Esophagus muscularis mucosa (tissue), 4 donors: ENCODE measurements at regions not wholly inside any gene's neighbourhood (a gene's known extent, or its start where the extent isn't known, plus 50 kb on each side); places are given as distances from the start of the nearest gene placed in this dataset.

ENCODE experiments used
- DNase-seq: peaks from one replicate; pipeline ENCODE4 v3.0.0-alpha.2; 2017; ENCODE audit errors: extremely low spot score
- H3K27ac ChIP-seq, 4 donors: fragments of 200-600 bp; sonication (generic); replicated peaks in 1 of 4; 1 replicate in 3 of 4; 2 replicates in 1 of 4; pipeline ENCODE4 v1.5.1; 2016 to 2019; ENCODE audit warnings: mild to moderate bottlenecking in 1 of 4
- H3K27me3 ChIP-seq, 4 donors: fragments of 200-600 bp; sonication (generic); one replicate each; pipeline versions ENCODE4 v1.5.1 to v1.6.0; 2016 to 2019
- H3K36me3 ChIP-seq, 4 donors: fragments of 200-600 bp; sonication (generic); one replicate each; pipeline ENCODE4 v1.5.1; 2016 to 2019
- H3K4me1 ChIP-seq, 4 donors: fragments of 200-600 bp; sonication (generic); one replicate each; pipeline ENCODE4 v1.5.1; 2016 to 2019
- H3K4me3 ChIP-seq, 4 donors: fragments of 200-600 bp; sonication (generic); 1 replicate in 2 of 4; 2 replicates in 2 of 4; pipeline ENCODE4 v1.5.1; 2016 to 2019; ENCODE audit warnings: mild to moderate bottlenecking in 4 of 4, moderate library complexity in 1 of 4
- H3K9me3 ChIP-seq, 4 donors: fragments of 200-600 bp; sonication (generic); 1 replicate in 3 of 4; 2 replicates in 1 of 4; pipeline ENCODE4 v1.5.1; 2016 to 2019
- CTCF ChIP-seq, 3 experiments: fragments of 200-600 bp in 2 of 3; fragments of 450-650 bp in 1 of 3; sonication (generic) in 2 of 3; IDR thresholded peaks; one replicate each; pipeline ENCODE4 v1.5.1; 2017 to 2019; ENCODE audit warnings: antibody characterized with exemption in 3 of 3, mild to moderate bottlenecking in 2 of 3, moderate library complexity in 1 of 3
- EP300 ChIP-seq: sonication (generic); formaldehyde crosslinking; IDR thresholded peaks from one replicate; pipeline ENCODE4 v1.6.1; 2017; ENCODE audit warnings: antibody characterized with exemption
- POLR2A ChIP-seq: fragments of 450-650 bp; IDR thresholded peaks from one replicate; pipeline ENCODE4 v1.6.1; 2017; ENCODE audit warnings: antibody characterized with exemption, moderate library complexity, mild to moderate bottlenecking, low read depth
- POLR2AphosphoS5 ChIP-seq, 2 donors: sonication (generic); formaldehyde crosslinking; IDR thresholded peaks; one replicate each; pipeline ENCODE4 v1.6.1; 2017; ENCODE audit warnings: antibody characterized with exemption in 2 of 2
- WGBS: methylation state at CpG from one replicate; pipeline ENCODE4 v1.1.5; 2018; 5-methylcytosine and 5-hydroxymethylcytosine counted together
- intact Hi-C: fragments of 100-400 bp; cut with DNase I; formaldehyde crosslinking; loops from one replicate; pipeline ENCODE4 v1.15.1; 2023

- TF ChIP-seq CTCF (IDR thresholded peaks at IDR 0.05) (no peak), POLR2A (no peak), EP300 (no peak)
- intact Hi-C loops = no loop called here
- WGBS = 35% methylated on average over 1 of the region's 1 CpG
- H3K27ac ChIP-seq = no peak overlapping the region
- no peaks in the 10 kb centered on the region for H3K4me1 ChIP-seq
- no peaks in the 10 kb centered on the region for H3K9me3 ChIP-seq
- no peaks in the 10 kb centered on the region for H3K36me3 ChIP-seq
- H3K27me3 ChIP-seq = no peaks in the 10 kb centered on the region
- no peak overlapping the region for H3K4me3 ChIP-seq
- DNase-seq = no peak
These were observed 129.6 kb upstream of the POU2AF2 start for GRCh38 chr11:111115890-111116289.

- no peak for TF ChIP-seq CTCF (IDR thresholded peaks at IDR 0.05)
- TF ChIP-seq POLR2A = no peak
- no peak for TF ChIP-seq EP300
- no peak for TF ChIP-seq POLR2AphosphoS5 (IDR thresholded peaks at IDR 0.05)
- Histone ChIP-seq H3K27ac (no peak overlapping the region), H3K4me1 (no peaks in the 10 kb centered on the region), H3K27me3 (no peaks in the 10 kb centered on the region), H3K9me3 (no peaks in the 10 kb centered on the region), H3K4me3 (no peak overlapping the region), H3K36me3 (no peaks in the 10 kb centered on the region)
- intact Hi-C loops = no loop called here
- no peak for DNase-seq
These were observed 131.4 kb upstream of the POU2AF2 start for GRCh38 chr11:111114091-111114490.

GRCh38 chr11:111112614-111113013 is 132.9 kb upstream of the POU2AF2 start:
- H3K36me3 ChIP-seq = no peaks in the 10 kb centered on the region
- no peak overlapping the region for H3K27ac ChIP-seq
- 65% methylated on average over 1 of the region's 1 CpG for WGBS
- no peaks in the 10 kb centered on the region for H3K9me3 ChIP-seq
- H3K4me1 ChIP-seq = no peaks in the 10 kb centered on the region
- DNase-seq = no peak
- intact Hi-C loops = no loop called here
- no peak overlapping the region for H3K4me3 ChIP-seq
- H3K27me3 ChIP-seq = no peaks in the 10 kb centered on the region
- TF ChIP-seq POLR2A (no peak), CTCF (IDR thresholded peaks at IDR 0.05) (no peak), POLR2AphosphoS5 (IDR thresholded peaks at IDR 0.05) (no peak), EP300 (no peak)

- no peak for TF ChIP-seq CTCF (IDR thresholded peaks at IDR 0.05)
- TF ChIP-seq EP300 = no peak
- TF ChIP-seq POLR2AphosphoS5 (IDR thresholded peaks at IDR 0.05) = no peak
- TF ChIP-seq POLR2A = no peak
- no peak for DNase-seq
- intact Hi-C loops = no loop called here
- Histone ChIP-seq H3K36me3 (no peaks in the 10 kb centered on the region), H3K4me3 (no peak overlapping the region), H3K9me3 (no peaks in the 10 kb centered on the region), H3K27me3 (no peaks in the 10 kb centered on the region), H3K27ac (no peak overlapping the region), H3K4me1 (no peaks in the 10 kb centered on the region)
These were observed 138.0 kb upstream of the POU2AF2 start for GRCh38 chr11:111107501-111107900.

- intact Hi-C loops = no loop called here
- TF ChIP-seq EP300 (no peak), POLR2A (no peak), CTCF (IDR thresholded peaks at IDR 0.05) (no peak), POLR2AphosphoS5 (IDR thresholded peaks at IDR 0.05) (no peak)
- 98% methylated on average over 2 of the region's 2 CpGs for WGBS
- H3K4me3 ChIP-seq = no peak overlapping the region
- H3K4me1 ChIP-seq = no peaks in the 10 kb centered on the region
- no peaks in the 10 kb centered on the region for H3K9me3 ChIP-seq
- no peak overlapping the region for H3K27ac ChIP-seq
- H3K36me3 ChIP-seq = no peaks in the 10 kb centered on the region
- DNase-seq = no peak
- H3K27me3 ChIP-seq = no peaks in the 10 kb centered on the region
These were observed 138.9 kb upstream of the POU2AF2 start for GRCh38 chr11:111106641-111107040.
